ENCODE measurements at regions not wholly inside any gene's neighbourhood (a gene's known extent, or its start where the extent isn't known, plus 50 kb on each side); places are given as distances from the start of the nearest gene placed in this dataset.

DNA sequence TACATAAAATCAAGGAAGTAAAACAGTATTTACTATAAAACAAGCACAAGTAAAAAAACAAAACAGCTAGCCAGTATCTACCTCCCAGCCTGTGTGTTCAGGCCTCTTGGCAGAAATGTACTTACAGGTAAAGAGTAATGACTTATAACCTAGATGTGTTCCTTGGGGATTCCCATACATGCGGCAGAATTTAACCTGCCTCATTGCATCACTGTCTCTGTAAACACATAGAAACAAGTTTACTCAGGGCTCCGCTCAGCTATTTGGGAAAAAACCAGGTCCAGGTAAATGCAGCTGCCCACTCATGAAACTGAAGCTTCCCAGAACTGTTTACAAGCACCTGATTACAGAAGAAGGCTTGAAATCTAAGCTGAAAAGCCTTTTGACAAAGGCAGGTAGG, 50.7 kb upstream of the SERP2 start:
- no peaks in the 10 kb centered on the region for H3K9me3 ChIP-seq
- H3K36me3 ChIP-seq = no peaks in the 10 kb centered on the region
- H3K27me3 ChIP-seq = no peaks in the 10 kb centered on the region
- H3K27ac ChIP-seq = no peak overlapping the region
- DNase-seq = no peak
- H3K4me1 ChIP-seq = no peaks in the 10 kb centered on the region
- no peak for TF ChIP-seq POLR2A (IDR thresholded peaks at IDR 0.05)
- TF ChIP-seq, protein P1, sequence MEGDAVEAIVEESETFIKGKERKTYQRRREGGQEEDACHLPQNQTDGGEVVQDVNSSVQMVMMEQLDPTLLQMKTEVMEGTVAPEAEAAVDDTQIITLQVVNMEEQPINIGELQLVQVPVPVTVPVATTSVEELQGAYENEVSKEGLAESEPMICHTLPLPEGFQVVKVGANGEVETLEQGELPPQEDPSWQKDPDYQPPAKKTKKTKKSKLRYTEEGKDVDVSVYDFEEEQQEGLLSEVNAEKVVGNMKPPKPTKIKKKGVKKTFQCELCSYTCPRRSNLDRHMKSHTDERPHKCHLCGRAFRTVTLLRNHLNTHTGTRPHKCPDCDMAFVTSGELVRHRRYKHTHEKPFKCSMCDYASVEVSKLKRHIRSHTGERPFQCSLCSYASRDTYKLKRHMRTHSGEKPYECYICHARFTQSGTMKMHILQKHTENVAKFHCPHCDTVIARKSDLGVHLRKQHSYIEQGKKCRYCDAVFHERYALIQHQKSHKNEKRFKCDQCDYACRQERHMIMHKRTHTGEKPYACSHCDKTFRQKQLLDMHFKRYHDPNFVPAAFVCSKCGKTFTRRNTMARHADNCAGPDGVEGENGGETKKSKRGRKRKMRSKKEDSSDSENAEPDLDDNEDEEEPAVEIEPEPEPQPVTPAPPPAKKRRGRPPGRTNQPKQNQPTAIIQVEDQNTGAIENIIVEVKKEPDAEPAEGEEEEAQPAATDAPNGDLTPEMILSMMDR (IDR thresholded peaks at IDR 0.05) = no peak
- H3K4me3 ChIP-seq = no peak overlapping the region

DNA sequence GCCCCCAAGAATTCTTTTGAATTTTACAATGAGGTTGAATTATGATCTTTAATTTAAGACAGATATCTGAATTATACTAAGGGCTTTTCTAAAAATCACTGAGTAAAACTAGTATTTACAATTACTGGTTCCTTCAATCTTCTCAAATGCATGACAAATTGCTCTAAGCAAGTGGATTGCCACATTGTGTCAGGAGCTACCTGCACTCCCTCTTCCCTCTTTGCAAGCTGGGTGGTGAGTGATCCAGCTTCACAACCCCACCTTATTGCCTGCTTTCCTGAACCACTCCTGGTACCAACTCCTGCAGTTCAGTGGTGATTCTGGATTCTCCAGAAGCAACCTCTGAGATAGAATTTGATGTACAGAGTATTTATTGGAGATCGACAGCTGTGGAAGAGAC, 49.9 kb upstream of the SERP2 start:
- Histone ChIP-seq H3K9me3 (no peaks in the 10 kb centered on the region), H3K36me3 (no peaks in the 10 kb centered on the region), H3K4me3 (no peak overlapping the region), H3K27ac (no peak overlapping the region), H3K4me1 (no peaks in the 10 kb centered on the region), H3K27me3 (no peaks in the 10 kb centered on the region)
- no peak for DNase-seq
- TF ChIP-seq, protein P1 (IDR thresholded peaks at IDR 0.05) = no peak
- no peak for TF ChIP-seq POLR2A (IDR thresholded peaks at IDR 0.05)

Small RNAs in the stretch of these regions (small RNA-seq; reads per million reads assigned to genes)
- 0 reads per million in 2 donors for gene MIR8079
